ENCODE measurements at regions not wholly inside any gene's neighbourhood (a gene's known extent, or its start where the extent isn't known, plus 50 kb on each side); places are given as distances from the start of the nearest gene placed in this dataset.

DNA sequence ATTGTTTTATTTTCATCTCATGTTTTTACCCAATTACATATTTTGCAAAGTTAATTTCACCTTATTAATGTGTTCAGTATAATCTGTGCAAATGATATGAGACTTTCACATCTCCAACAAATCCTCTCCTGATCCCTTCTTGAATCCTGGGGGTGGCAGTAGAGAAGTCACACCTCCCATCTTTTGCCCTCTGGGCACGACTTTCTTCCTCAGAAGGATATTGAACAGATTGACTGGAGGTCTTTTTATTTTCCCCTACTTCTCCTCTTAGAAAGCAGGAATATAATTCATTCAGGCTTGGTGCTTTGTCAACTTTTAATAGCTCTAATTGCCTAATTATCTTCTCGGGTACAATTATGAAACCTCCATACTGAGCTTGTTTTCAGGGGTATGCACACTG, 1037.1 kb upstream of the NUDT12 start:
- TF ChIP-seq, protein P1, sequence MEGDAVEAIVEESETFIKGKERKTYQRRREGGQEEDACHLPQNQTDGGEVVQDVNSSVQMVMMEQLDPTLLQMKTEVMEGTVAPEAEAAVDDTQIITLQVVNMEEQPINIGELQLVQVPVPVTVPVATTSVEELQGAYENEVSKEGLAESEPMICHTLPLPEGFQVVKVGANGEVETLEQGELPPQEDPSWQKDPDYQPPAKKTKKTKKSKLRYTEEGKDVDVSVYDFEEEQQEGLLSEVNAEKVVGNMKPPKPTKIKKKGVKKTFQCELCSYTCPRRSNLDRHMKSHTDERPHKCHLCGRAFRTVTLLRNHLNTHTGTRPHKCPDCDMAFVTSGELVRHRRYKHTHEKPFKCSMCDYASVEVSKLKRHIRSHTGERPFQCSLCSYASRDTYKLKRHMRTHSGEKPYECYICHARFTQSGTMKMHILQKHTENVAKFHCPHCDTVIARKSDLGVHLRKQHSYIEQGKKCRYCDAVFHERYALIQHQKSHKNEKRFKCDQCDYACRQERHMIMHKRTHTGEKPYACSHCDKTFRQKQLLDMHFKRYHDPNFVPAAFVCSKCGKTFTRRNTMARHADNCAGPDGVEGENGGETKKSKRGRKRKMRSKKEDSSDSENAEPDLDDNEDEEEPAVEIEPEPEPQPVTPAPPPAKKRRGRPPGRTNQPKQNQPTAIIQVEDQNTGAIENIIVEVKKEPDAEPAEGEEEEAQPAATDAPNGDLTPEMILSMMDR (optimal IDR thresholded peaks at IDR 0.05 in 1 of 3, IDR thresholded peaks at IDR 0.05 in 1 of 3, conservative IDR thresholded peaks at IDR 0.05 in 1 of 3; ENCODE audit: extremely low read depth in 1 of 3, insufficient read depth in 2 of 3, low read length in 3 of 3), result no peak
- no peak for TF ChIP-seq EZH2 (IDR thresholded peaks at IDR 0.05; ENCODE audit: low read length)
